Psoas muscle (tissue), 7 donors: ENCODE measurements at regions not wholly inside any gene's neighbourhood (a gene's known extent, or its start where the extent isn't known, plus 50 kb on each side); places are given as distances from the start of the nearest gene placed in this dataset.

Experiments used
- ATAC-seq, 4 donors: fragments of 200-7000 bp; cut with Tn5 transposase; one replicate each; pipeline ENCODE4 v1.9.1; 2020; ENCODE audit warnings: moderate library complexity in 3 of 4, mild to moderate bottlenecking in 2 of 4
- DNase-seq, 2 donors: peaks; one replicate each; pipeline ENCODE4 v3.0.0-alpha.2; 2020
- H3K27ac ChIP-seq: fragments of 200-600 bp; one replicate; pipeline ENCODE4 v1.8.0; 2022
- H3K27me3 ChIP-seq, 3 donors: fragments of 200-600 bp in 1 of 3; one replicate each; pipeline versions ENCODE4 v1.6.1 to v1.8.0; 2013 to 2022; ENCODE audit warnings: low read length in 2 of 3, mild to moderate bottlenecking in 2 of 3, moderate library complexity in 1 of 3; ENCODE audit not compliant: insufficient read depth in 3 of 3
- H3K36me3 ChIP-seq, 2 donors: fragments of 200-600 bp in 1 of 2; one replicate each; pipeline versions ENCODE4 v1.6.1 to v1.8.0; 2013 to 2022; ENCODE audit warnings: low read depth in 1 of 2, mild to moderate bottlenecking in 1 of 2, moderate library complexity in 1 of 2; ENCODE audit not compliant: insufficient read depth in 1 of 2
- H3K4me1 ChIP-seq: fragments of 200-600 bp; one replicate; pipeline ENCODE4 v1.8.0; 2022
- H3K4me3 ChIP-seq: fragments of 200-600 bp; one replicate; pipeline ENCODE4 v1.8.0; 2022; ENCODE audit warnings: mild to moderate bottlenecking
- H3K9me3 ChIP-seq: fragments of 200-600 bp; one replicate; pipeline ENCODE4 v1.8.0; 2022
- WGBS, 3 donors: extraction: QIAGEN DNeasy Blood & Tissue Kit; methylation state at CpG; one replicate each; pipeline versions ENCODE4 v1.1.6 to v1.1.7; 2013; 5-methylcytosine and 5-hydroxymethylcytosine counted together
- intact Hi-C, 2 donors: fragments of 100-400 bp; cut with DNase I; formaldehyde crosslinking; loops; one replicate each; pipeline versions ENCODE4 v1.11.0 to v1.14.2; 2022
- TF ChIP-seq, protein P1 (sequence below): fragments of 200-600 bp; IDR thresholded peaks from one replicate; pipeline ENCODE4 v1.8.0; 2022; ENCODE audit warnings: antibody characterized with exemption
- donor health status: healthy with polysubstance abuse.
- donor health status: DM: no; HTN: no; CAD: no; lungs with moderate emphysema.
- donor health status: Bipolar disorder and iron deficiency.
- donor health status: healthy.
- donor health status: DM: yes; HTN: yes; CAD: no.
- donor health status: DM: no; HTN: no; CAD: no.
- donor health status: DM: yes; HTN: yes; CAD: no.

GRCh38 chr3:82672966-82673365 is 911.5 kb upstream of the GBE1 start:
- Histone ChIP-seq H3K27ac (no peak overlapping the region), H3K4me3 (no peak overlapping the region), H3K36me3 (no peaks in the 10 kb centered on the region), H3K27me3 (no peaks in the 10 kb centered on the region), H3K4me1 (no peaks in the 10 kb centered on the region), H3K9me3 (no peaks in the 10 kb centered on the region)
- DNase-seq (no peak), ATAC-seq (no peak)
- WGBS, 3 donors, result 59 to 72% (median 67%) methylated on average over 2 of the region's 2 CpGs
- TF ChIP-seq, protein P1, sequence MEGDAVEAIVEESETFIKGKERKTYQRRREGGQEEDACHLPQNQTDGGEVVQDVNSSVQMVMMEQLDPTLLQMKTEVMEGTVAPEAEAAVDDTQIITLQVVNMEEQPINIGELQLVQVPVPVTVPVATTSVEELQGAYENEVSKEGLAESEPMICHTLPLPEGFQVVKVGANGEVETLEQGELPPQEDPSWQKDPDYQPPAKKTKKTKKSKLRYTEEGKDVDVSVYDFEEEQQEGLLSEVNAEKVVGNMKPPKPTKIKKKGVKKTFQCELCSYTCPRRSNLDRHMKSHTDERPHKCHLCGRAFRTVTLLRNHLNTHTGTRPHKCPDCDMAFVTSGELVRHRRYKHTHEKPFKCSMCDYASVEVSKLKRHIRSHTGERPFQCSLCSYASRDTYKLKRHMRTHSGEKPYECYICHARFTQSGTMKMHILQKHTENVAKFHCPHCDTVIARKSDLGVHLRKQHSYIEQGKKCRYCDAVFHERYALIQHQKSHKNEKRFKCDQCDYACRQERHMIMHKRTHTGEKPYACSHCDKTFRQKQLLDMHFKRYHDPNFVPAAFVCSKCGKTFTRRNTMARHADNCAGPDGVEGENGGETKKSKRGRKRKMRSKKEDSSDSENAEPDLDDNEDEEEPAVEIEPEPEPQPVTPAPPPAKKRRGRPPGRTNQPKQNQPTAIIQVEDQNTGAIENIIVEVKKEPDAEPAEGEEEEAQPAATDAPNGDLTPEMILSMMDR, result no peak
- intact Hi-C loops, result no loop called here

DNA sequence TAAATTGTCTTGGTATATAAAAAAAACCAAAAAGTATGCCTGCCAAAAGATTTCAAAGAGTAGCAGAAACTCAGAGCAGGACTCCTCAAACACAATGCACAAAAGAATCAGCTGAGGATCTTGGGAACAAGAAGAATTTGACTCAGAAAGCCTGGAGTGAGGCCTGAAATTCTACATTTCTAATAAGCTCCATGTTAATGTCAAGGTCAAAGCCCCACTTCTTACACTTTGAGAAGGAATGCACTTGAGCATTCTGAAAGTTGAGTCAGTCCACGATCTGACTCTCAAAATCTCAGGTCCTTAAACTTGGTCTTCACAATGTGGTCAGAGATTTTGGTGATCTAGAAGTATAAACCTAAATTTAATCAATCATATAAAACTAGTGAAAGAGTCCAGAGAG is 910.0 kb upstream of the GBE1 start:
- DNase-seq (no peak), ATAC-seq (no peak)
- TF ChIP-seq, protein P1, result no peak
- no peak overlapping the region for H3K27ac ChIP-seq
- intact Hi-C loops, result no loop called here
- no peak overlapping the region for H3K4me3 ChIP-seq
- no peaks in the 10 kb centered on the region for H3K36me3 ChIP-seq
- WGBS, 3 donors, result 59 to 66% (median 63%) methylated on average over 1 of the region's 1 CpG
- H3K4me1 ChIP-seq, result no peaks in the 10 kb centered on the region
- H3K9me3 ChIP-seq, result no peaks in the 10 kb centered on the region
- no peaks in the 10 kb centered on the region for H3K27me3 ChIP-seq

- no peaks in the 10 kb centered on the region for H3K36me3 ChIP-seq
- intact Hi-C loops, result no loop called here
- 37 to 38% (median 37%) methylated on average over 3 of the region's 3 CpGs for WGBS, 3 donors
- no peak overlapping the region for H3K4me3 ChIP-seq
- H3K9me3 ChIP-seq, result no peaks in the 10 kb centered on the region
- ATAC-seq, result no peak
- no peak for DNase-seq
- H3K27me3 ChIP-seq, result no peaks in the 10 kb centered on the region
- no peak overlapping the region for H3K27ac ChIP-seq
- TF ChIP-seq, protein P1, result no peak
- no peaks in the 10 kb centered on the region for H3K4me1 ChIP-seq
Measured at GRCh38 chr3:82654708-82655107, 893.3 kb upstream of the GBE1 start.

GRCh38 chr3:82643948-82644347 is 882.5 kb upstream of the GBE1 start:
- no peak overlapping the region for H3K4me3 ChIP-seq
- intact Hi-C loops, result no loop called here

DNA sequence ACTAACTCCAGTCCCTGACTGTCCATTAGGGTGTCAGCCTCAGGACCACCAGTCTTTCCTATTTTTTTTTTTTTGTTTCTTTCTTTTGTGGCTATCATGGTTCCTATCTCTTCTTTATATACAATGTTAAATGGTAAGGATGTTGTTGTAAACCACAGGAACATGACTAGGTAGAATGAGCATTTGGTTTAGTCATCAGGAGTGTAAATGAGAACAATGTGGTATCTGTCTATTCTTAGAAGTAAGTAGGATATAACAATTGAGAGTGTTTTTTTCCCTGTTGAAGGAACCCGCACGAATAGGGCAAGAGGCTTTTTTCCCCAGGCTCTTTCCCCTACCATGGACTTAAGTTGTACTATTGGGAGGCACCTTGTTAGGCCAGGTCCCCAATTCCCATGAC is 880.3 kb upstream of the GBE1 start:
- no peak overlapping the region for H3K27ac ChIP-seq
- intact Hi-C loops, result no loop called here
- no peak for ATAC-seq
- H3K4me1 ChIP-seq, result no peaks in the 10 kb centered on the region
- TF ChIP-seq, protein P1, result no peak
- no peaks in the 10 kb centered on the region for H3K9me3 ChIP-seq
- DNase-seq, result no peak
- no peaks in the 10 kb centered on the region for H3K36me3 ChIP-seq
- no peak overlapping the region for H3K4me3 ChIP-seq
- no peaks in the 10 kb centered on the region for H3K27me3 ChIP-seq
- WGBS, 3 donors, result 66 to 91% (median 88%) methylated on average over 2 of the region's 2 CpGs

More at GRCh38 chr3:82643948-82644347, 882.5 kb upstream of the GBE1 start:
- H3K4me1 ChIP-seq, result no peaks in the 10 kb centered on the region
- no peaks in the 10 kb centered on the region for H3K36me3 ChIP-seq
- no peaks in the 10 kb centered on the region for H3K27me3 ChIP-seq
- no peak overlapping the region for H3K27ac ChIP-seq
- H3K9me3 ChIP-seq, result no peaks in the 10 kb centered on the region
- no peak for ATAC-seq
- DNase-seq, result no peak
- TF ChIP-seq, protein P1, result no peak
